Dedifferentiated amniotic fluid mesenchymal stem cell (primary cell): ENCODE measurements at regions not wholly inside any gene's neighbourhood (a gene's known extent, or its start where the extent isn't known, plus 50 kb on each side); places are given as distances from the start of the nearest gene placed in this dataset.
"Not testable (repeated sequence)": the region's sequence is repeated elsewhere in the genome, so short reads cannot be mapped to it uniquely, and the experiment has no call there.

Experiments
- DNase-seq: peaks from one replicate; pipeline ENCODE4 v3.0.0-alpha.2; 2016; ENCODE audit errors: extremely low spot score

DNA sequence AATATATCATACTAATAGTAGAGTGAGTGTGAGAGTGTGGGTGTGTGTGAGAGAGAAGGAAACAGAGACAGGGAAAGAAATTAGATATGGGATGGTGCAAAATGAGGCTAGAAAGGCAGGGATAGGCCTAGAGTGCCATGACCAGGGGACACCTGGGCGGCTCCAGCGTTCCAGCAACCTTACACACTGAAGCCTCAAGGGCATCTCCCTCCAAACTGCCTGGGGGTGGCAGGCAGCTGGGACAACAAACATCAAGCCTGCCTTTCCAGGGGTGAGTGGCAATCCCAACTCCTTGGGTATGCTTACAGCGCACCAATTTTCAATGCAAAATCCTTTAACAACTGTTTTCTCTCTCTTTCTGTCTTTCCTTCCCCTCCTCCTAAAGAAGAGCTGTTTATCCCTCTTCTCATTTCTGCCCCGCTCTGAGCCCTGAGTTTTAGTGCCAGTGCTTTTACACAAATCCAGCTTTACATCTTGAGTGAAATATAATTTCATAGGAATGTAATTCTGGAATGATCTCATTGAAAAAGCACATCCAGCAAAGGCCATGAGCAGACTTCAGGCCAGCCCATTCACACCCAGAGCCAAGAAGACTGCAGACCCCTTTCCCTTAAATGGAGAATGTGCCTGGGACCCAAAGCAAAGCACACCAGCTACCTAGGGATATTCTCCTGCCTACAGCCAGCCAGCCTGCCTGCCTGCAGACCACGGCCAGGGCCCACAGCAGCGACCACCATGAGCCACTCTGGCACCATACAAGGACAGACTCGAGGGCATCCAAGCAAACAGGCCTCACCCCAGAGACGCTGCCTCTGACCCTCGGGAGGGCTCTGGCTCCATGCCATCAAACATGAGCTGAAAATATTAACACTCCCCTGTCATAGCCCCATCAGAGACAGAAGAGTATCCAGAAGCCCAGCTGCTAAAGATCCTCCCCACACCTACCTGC lies 90.3 kb downstream of the RPL27A start:
- DNase-seq, result no peak

- no peak for DNase-seq
These were observed 91.4 kb downstream of the RPL27A start for GRCh38 chr11:8773916-8774539.

- not testable (repeated sequence) for DNase-seq
These were observed 92.3 kb downstream of the RPL27A start for GRCh38 chr11:8774916-8775315.

DNA sequence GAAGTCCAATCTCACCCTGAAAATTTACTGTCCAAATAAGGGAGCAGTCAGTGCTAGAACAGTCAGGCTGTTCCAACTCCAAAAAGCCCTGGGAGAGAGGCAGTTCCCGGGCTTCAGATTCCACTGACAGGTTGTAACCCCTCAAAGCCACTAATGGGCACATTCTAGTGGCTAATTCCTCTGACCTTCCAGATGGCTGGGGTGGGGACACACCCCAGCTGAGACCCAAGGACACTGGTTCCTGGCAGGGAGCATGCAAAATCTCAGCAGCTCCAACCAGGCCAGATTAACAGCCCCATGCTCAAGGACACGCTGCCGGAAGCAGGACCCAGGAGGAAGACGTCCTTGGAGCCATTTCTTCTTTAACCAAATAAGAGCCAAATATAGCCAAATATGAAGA lies 92.7 kb downstream of the RPL27A start:
- no peak for DNase-seq

- DNase-seq, result no peak
These were observed 93.1 kb downstream of the RPL27A start for GRCh38 chr11:8775734-8776133.

DNA sequence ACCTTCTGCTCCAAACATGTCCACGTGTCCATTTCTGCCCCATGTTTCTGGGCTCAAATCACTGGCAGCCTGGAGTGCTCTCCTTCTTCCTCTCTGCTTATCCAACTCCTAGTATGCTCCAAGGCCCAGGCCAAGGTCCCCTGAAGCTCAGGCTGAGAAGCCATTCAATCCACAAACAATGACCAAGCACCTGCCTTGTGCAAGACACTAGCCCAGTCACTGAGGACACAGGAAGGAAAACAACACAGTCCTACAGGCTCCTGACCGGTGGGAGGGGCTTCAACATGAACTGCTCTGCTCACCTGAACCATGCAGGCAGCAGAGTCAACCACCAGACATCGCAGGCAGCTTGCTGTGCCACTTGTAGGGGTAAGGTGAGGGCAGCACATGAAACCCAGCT lies 93.6 kb downstream of the RPL27A start:
- no peak for DNase-seq

DNA sequence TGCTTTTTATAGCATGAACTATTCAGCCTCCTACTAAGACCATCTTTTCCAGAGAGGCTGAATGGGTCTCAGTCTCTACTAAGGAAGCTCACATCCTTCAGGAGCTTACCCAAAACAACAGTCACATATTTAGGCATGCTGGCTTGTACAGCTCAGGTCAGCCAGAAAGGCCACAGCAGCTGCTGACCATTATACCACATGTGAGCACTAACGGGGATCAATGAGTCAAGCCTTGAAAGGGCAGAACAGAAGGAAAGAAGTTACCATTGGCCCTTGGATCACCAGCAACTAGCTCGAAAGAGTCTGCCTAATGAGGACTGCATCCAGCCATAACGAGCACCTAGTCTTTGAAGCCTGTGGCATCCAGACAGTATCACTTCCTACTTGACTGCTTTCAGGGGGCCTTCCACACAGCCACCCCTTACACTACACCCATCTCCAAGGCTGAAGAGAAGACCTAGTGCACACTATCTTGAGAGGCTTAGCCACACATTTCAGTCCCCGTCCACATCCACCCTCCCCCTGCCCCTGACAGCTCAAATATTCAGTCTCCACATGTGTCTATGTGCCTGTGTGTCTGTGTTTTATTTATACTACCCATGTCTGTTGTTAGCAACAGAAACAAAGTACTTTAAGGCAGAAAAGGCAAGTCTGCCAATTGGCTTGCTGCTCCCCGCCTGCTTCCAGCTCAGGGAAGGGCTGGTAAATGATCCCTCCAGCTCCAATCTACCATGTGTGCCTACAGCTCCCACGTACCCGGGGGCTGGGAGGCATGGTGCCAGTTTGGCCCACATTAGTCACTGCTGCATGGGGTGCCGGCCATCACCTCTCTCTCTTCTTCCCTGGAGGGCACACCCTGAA lies 95.5 kb downstream of the RPL27A start:
- peak; percentile 37 for DNase-seq

- no peak for DNase-seq
These were observed 96.5 kb downstream of the RPL27A start for GRCh38 chr11:8779107-8779506.

GRCh38 chr11:8779732-8780131 lies 97.1 kb downstream of the RPL27A start:
- no peak for DNase-seq

DNA sequence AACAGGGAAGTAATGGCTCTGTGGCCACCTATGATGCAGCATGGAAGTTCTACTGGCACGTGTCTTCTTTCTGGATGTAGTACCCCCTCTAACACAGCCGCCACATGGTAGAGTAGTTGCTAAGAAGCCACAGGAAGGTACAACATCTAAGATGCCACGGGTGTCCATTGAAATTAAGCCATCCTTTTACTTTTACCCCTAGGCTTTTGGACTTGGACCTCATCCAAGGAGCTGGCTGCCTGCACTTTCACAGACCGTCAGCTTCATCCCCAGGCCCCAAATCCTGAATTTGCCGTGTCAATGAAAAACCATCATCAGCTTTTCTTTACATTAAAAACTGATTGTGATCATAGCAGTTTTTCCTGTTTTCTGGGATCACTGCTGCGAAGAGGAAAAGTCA lies 102.4 kb downstream of the RPL27A start:
- no peak for DNase-seq

- no peak for DNase-seq
These were observed 102.9 kb downstream of the RPL27A start for GRCh38 chr11:8785457-8785856.

DNA sequence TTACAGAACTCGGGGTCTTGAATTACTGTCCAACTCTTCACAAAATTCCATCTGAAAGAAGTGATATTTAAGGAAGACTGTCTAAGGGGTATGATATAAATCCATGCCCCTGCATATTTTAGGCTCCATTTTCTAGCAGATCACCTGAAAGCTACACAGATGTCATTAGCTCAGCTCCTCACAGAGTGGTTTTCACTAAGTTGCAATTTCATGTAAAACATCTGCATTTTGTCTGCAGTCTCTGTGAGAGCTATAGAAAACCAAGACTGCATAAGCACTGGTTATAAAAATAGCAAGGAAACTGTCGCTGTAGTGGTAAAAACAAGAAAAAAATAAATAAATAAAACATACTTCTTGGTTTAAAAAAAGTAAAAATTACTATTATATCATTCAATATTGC lies 103.4 kb downstream of the RPL27A start:
- no peak for DNase-seq

DNA sequence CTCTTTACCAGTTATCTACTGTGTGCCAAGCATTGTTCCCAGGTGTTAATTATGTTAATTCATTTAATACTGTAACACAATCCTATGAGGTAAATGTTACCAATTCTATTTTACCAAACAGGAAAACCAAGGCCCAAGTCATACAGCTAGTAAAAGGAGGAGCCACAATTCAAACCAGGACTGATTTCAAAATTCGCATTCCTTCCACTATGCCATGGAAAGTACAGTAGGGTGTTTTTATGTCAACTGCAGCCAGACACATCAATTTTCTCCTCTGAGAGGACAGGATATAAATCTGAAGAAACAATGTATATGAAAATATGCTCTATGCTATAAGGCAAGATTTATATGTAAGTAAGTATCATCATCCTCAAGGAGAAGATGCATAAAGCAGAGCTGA lies 104.3 kb downstream of the RPL27A start:
- no peak for DNase-seq

- DNase-seq, result no peak
These were observed 104.8 kb downstream of the RPL27A start for GRCh38 chr11:8787372-8787771.

DNA sequence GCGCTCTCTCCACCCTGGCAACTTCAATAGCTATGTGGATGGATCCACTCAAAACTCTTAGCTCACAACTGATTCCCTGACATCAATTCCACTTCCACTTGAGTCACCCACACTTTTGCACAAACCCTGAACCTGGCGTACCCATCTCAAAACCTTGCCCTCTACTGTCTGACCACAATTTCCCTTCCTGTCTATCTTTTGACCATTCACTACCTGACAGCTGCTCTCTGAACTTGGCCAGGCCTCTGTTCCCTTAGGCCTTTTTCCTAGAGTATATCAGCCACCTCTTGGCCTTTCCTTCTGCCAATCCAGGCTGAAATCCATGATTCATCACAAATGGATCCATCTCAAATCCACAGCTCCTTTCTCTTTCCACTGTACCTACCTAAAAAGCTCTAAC lies 106.0 kb downstream of the RPL27A start:
- no peak for DNase-seq

DNA sequence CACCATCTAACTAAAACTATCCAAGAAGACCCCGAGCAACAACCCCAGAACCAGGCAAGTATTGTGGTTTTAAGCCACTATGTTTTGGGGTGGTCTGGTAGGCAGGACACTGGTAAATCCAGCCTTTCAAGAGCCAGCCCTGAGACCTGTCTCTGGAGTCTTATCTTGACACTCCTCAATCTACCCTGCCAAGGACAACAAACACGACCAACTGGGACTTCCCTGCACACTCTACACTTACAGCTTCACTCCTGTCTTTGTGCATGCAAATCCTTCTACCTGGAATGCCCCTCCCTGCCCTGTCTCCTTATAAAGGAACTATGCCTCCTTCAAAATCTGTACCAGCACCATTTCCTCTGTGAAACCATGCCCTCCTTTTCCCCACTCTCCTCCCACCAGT lies 107.3 kb downstream of the RPL27A start:
- no peak for DNase-seq

GRCh38 chr11:8790968-8791367 lies 108.4 kb downstream of the RPL27A start:
- no peak for DNase-seq

- no peak for DNase-seq
These were observed 110.1 kb downstream of the RPL27A start for GRCh38 chr11:8792710-8793109.

DNA sequence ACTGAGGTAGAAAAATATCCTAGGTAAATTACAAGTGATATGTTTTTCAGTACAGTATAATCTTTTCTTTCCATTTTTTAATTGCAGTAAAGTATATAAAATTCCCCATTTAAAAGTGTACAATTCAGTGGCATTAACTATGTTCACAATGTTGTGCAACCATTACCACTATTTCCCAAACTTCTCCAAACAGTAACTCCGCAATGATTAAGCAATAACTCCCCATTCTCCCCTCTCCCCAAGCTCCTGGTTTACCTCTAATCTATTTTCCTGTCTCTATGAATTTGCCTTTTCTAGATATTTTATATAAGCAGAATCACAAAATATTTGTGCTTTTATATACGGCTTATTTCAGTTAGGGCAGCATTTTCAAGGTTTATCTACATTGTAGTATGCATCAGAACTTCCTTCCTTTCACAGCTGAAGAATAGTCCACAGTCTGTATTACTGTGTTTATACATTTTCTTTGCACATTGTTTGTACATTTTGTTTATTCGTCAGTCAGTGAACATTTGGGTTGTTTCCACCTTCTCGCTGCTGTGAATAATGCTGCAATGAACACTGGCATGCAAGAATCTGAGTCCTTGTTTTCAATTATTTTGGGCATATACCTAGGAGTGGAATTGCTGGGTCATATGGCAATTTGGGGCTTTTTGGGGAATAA lies 110.7 kb downstream of the RPL27A start:
- no peak for DNase-seq

- no peak for DNase-seq
These were observed 111.5 kb downstream of the RPL27A start for GRCh38 chr11:8794126-8794525.

DNA sequence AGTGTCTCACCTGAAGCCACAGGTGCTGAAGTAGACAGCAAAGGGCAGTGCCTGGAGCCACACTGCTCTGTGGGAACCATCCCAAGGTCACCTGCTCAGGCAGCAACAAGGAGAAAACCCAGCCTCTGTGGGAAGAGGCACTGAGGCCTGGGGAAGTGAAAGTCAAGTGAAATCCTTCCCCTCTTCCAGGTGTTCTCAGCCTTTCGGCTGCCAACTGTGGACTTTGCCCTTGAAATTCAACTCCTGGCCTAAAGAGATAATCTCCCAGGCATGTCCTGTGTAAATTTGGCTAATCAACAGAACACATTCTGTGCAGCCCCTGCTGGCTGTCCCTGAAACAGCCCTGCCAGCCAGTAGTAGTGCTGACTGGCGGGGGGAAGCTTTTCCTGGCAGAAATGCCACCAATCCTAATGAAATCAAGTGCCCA lies 112.1 kb downstream of the RPL27A start:
- no peak for DNase-seq

- no peak for DNase-seq
These were observed 114.0 kb upstream of the AKIP1 start for GRCh38 chr11:8796941-8797340.
